Epithelial cell of proximal tubule (primary cell): ENCODE measurements at regions not wholly inside any gene's neighbourhood (a gene's known extent, or its start where the extent isn't known, plus 50 kb on each side); places are given as distances from the start of the nearest gene placed in this dataset.
A peak's percentile ranks its signal among the peaks of the same experiment; 100 is the strongest.

ENCODE experiments used
- DNase-seq: peaks from one replicate; pipeline ENCODE4 v3.0.0-alpha.2; 2011; ENCODE audit warnings: low read depth
- H3K4me3 ChIP-seq: 2 replicates; pipeline ENCODE4 v1.5.1; 2011; ENCODE audit warnings: low read depth, mild to moderate bottlenecking, low read length
- TF ChIP-seq, protein P1 (sequence below): conservative IDR thresholded peaks from 2 replicates; pipeline ENCODE4 v1.5.1; 2012; ENCODE audit warnings: low read depth, mild to moderate bottlenecking, low read length

DNA sequence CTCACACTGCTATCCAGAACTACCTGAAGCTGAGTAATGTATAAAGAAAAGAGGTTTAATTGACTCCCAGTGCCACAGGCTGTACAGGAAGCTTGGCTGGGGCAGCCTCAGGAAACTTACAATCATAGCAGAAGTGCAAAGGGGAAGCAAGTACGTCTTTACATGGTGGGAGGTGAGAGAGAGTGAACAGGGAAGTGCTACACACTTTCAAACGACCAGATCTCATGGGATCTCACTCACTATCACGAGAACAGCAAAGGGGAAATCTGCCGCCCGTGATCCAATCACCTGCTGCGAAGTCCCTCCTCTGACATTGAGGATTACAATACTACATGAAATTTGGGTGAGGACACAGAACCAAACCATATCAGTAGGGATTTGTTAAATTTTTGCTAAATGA, 150.4 kb upstream of the NXPH2 start:
- no peak for DNase-seq
- H3K4me3 ChIP-seq: no peak overlapping the region

GRCh38 chr2:138928374-138929021, 148.3 kb upstream of the NXPH2 start:
- no peak overlapping the region for H3K4me3 ChIP-seq
- DNase-seq: no peak
- TF ChIP-seq, protein P1, sequence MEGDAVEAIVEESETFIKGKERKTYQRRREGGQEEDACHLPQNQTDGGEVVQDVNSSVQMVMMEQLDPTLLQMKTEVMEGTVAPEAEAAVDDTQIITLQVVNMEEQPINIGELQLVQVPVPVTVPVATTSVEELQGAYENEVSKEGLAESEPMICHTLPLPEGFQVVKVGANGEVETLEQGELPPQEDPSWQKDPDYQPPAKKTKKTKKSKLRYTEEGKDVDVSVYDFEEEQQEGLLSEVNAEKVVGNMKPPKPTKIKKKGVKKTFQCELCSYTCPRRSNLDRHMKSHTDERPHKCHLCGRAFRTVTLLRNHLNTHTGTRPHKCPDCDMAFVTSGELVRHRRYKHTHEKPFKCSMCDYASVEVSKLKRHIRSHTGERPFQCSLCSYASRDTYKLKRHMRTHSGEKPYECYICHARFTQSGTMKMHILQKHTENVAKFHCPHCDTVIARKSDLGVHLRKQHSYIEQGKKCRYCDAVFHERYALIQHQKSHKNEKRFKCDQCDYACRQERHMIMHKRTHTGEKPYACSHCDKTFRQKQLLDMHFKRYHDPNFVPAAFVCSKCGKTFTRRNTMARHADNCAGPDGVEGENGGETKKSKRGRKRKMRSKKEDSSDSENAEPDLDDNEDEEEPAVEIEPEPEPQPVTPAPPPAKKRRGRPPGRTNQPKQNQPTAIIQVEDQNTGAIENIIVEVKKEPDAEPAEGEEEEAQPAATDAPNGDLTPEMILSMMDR: no peak

More for the DNA sequence above, 150.4 kb upstream of the NXPH2 start:
- TF ChIP-seq, protein P1: no peak

- no peak for DNase-seq
- TF ChIP-seq, protein P1: peak; percentile 56
- no peak overlapping the region for H3K4me3 ChIP-seq
Measured at GRCh38 chr2:138922973-138923563, 142.9 kb upstream of the NXPH2 start.

DNA sequence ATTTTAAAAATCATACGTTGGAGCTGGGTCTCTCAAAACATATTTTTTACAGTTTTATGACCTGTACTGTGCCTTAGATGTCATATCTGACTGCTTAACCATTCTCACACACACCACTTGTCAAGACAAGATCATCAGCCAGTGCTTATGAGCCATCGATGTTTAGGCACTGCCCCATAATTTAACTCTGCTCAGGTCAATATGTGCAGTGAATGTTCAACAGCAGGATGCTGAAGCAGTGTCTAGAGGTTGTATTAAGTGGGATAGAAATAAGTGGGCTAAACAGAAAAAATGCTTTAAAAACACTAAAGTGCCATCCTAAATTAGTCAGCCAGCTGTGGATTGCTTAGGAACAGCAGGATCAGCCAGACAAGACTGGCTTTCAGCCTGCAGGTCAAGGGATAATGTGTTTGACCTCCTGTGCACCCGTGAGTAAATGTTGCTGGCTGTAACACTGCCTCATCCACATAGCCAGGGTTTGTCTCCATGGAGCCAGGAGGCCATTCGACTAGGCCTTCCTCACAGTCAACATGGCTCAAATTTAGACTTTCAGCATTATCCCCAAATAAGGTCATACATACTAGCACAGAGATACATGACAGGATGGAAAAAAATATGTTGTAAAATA, 139.0 kb upstream of the NXPH2 start:
- DNase-seq: no peak

GRCh38 chr2:138910427-138910826, 130.2 kb upstream of the NXPH2 start:
- TF ChIP-seq, protein P1: no peak
- H3K4me3 ChIP-seq: no peak overlapping the region
- no peak for DNase-seq

More for the DNA sequence above, 139.0 kb upstream of the NXPH2 start:
- TF ChIP-seq, protein P1: no peak
- no peak overlapping the region for H3K4me3 ChIP-seq

DNA sequence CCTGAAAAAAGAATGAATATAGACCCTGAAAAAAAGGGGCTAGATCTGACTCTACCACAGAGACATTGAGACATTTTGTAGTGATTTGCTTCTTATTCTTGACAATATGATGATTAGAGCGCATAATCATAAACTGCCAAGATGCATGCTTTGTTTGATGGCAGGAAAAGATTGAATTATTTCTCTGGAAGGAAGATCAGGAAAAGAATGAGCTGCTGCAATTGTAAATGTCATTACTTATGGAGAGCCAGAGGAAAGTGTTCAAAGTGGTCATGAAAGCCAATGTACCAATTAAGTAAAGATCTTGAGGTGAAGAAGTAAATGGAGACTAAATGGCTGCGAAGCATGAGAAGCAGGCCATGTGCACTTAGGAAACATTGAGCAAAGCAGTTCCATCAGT, 126.4 kb upstream of the NXPH2 start:
- H3K4me3 ChIP-seq: no peak overlapping the region
- no peak for DNase-seq
- TF ChIP-seq, protein P1: no peak
